CD4-positive, alpha-beta memory T cell (primary cell): ENCODE measurements at regions not wholly inside any gene's neighbourhood (a gene's known extent, or its start where the extent isn't known, plus 50 kb on each side); places are given as distances from the start of the nearest gene placed in this dataset.

Experiments
- CTCF ChIA-PET: fragments of 350-600 bp; sonication (Branson Sonifier 250); formaldehyde crosslinking; loops from one replicate; lab custom pipeline; 2021; ENCODE audit warnings: inconsistent platforms; ENCODE audit not compliant: partially characterized antibody; lab: Charles Lee
- POLR2A ChIA-PET: fragments of 350-600 bp; sonication (Branson Sonifier 250); formaldehyde crosslinking; loops from one replicate; lab custom pipeline; 2021; ENCODE audit not compliant: partially characterized antibody; lab: Charles Lee
- DNase-seq, 5 donors: peaks; one replicate each; pipeline versions ENCODE4 v3.0.0 to v3.0.0-alpha.2; 2020 to 2022; ENCODE audit warnings: mixed read lengths in 1 of 5
- H3K27ac ChIP-seq: one replicate; pipeline ENCODE4 v1.7.0; 2013; ENCODE audit warnings: low read depth, low read length
- H3K27me3 ChIP-seq: 2 replicates; pipeline ENCODE4 v1.7.0; 2013; ENCODE audit warnings: mild to moderate bottlenecking, low read length, moderate library complexity; ENCODE audit not compliant: insufficient read depth
- H3K36me3 ChIP-seq: 2 replicates; pipeline ENCODE4 v1.7.0; 2013; ENCODE audit warnings: mild to moderate bottlenecking, low read length, moderate library complexity; ENCODE audit not compliant: insufficient read depth
- H3K4me1 ChIP-seq: 2 replicates; pipeline ENCODE4 v1.7.0; 2013; ENCODE audit warnings: mild to moderate bottlenecking, low read length, moderate library complexity; ENCODE audit not compliant: insufficient read depth
- H3K4me3 ChIP-seq, 2 donors: one replicate each; pipeline ENCODE4 v1.7.0; 2013; ENCODE audit warnings: low read length in 2 of 2, mild to moderate bottlenecking in 1 of 2
- H3K9me3 ChIP-seq, 2 donors: one replicate each; pipeline ENCODE4 v1.7.0; 2013; ENCODE audit warnings: low read length in 2 of 2, control low read depth in 1 of 2; ENCODE audit not compliant: control insufficient read depth in 1 of 2
- H3K27ac Mint-ChIP-seq, 7 donors: one replicate each; pipeline ENCODE4 v1.8.0; 2020 to 2021; ENCODE audit warnings: mixed read lengths in 7 of 7, mild to moderate bottlenecking in 6 of 7, inconsistent platforms in 3 of 7, moderate library complexity in 3 of 7
- H3K27me3 Mint-ChIP-seq, 2 donors: one replicate each; pipeline ENCODE4 v1.8.0; 2020 to 2021; ENCODE audit warnings: mixed read lengths in 2 of 2
- H3K36me3 Mint-ChIP-seq, 2 donors: one replicate each; pipeline ENCODE4 v1.8.0; 2020 to 2021; ENCODE audit warnings: mixed read lengths in 2 of 2, inconsistent platforms in 1 of 2, mild to moderate bottlenecking in 1 of 2
- H3K4me1 Mint-ChIP-seq, 4 donors: one replicate each; pipeline ENCODE4 v1.8.0; 2020 to 2021; ENCODE audit warnings: mixed read lengths in 4 of 4, mild to moderate bottlenecking in 1 of 4
- H3K4me3 Mint-ChIP-seq, 8 donors: one replicate each; pipeline ENCODE4 v1.8.0; 2020 to 2021; ENCODE audit warnings: mixed read lengths in 8 of 8, mild to moderate bottlenecking in 7 of 8, moderate library complexity in 6 of 8, inconsistent platforms in 3 of 8
- H3K9me3 Mint-ChIP-seq, 8 donors: one replicate each; pipeline ENCODE4 v1.8.0; 2020 to 2021; ENCODE audit warnings: mixed read lengths in 8 of 8, mild to moderate bottlenecking in 5 of 8, inconsistent platforms in 3 of 8, moderate library complexity in 1 of 8
- intact Hi-C: fragments of 100-400 bp; cut with micrococcal nuclease; formaldehyde crosslinking; loops from one replicate; pipeline ENCODE4 v1.15.1; 2023

- Histone ChIP-seq H3K27ac (no peak overlapping the region), H3K27me3 (no peaks in the 10 kb centered on the region), H3K9me3 (no peaks in the 10 kb centered on the region), H3K4me1 (no peaks in the 10 kb centered on the region), H3K4me3 (no peak overlapping the region), H3K36me3 (no peaks in the 10 kb centered on the region)
- H3K9me3 Mint-ChIP-seq, result peaks cover 0 to 2% (median 0%) of the 10 kb centered on the region in 8 donors
- H3K27me3 Mint-ChIP-seq, result peaks cover 9 to 10% of the 10 kb centered on the region in 2 donors
- intact Hi-C loops, result no loop called here
- POLR2A ChIA-PET, result no interaction called here
- H3K27ac Mint-ChIP-seq, result no peak overlapping the region
- no peak for DNase-seq
- no peak overlapping the region for H3K4me3 Mint-ChIP-seq
- no peaks in the 10 kb centered on the region for H3K4me1 Mint-ChIP-seq
- CTCF ChIA-PET, result no interaction called here
- H3K36me3 Mint-ChIP-seq, result no peaks in the 10 kb centered on the region
Observed at GRCh38 chr15:98447069-98447468, 201.3 kb upstream of the IGF1R start.

GRCh38 chr15:98451236-98451635, 197.1 kb upstream of the IGF1R start:
- no peak for DNase-seq
- Mint-ChIP-seq H3K27me3 (peaks cover 3 to 6% of the 10 kb centered on the region in 2 donors), H3K27ac (no peak overlapping the region)

DNA sequence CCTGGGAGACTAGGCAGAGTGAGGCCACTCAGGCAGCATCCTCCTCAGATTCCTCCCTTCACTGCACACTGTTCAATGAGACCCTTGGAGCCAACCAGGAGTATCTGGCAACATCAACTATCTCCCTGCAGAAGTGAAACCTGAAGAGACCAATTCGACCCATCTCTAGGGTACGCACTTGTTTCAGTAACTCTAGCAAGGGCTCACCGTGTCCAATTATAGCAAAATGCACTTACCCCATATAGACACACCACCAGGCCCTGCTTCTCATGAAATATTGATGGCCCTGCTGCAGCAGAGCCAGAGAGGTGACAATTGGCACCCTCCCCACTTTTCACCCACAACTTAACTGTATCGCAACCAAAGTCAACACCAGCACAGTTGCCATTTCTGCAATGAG, 196.1 kb upstream of the IGF1R start:
- H3K4me1 ChIP-seq, result no peaks in the 10 kb centered on the region
- H3K27ac Mint-ChIP-seq, result no peak overlapping the region
- intact Hi-C loops, result no loop called here

More at GRCh38 chr15:98451236-98451635, 197.1 kb upstream of the IGF1R start:
- ChIA-PET POLR2A (no interaction called here), CTCF (interaction anchor here (0.8 to 1.0 kb wide), 2 partner anchors 140 to 625 kb away, joined by 3 read pairs; no protein-coding TSS in a partner anchor)
- H3K27me3 ChIP-seq, result no peaks in the 10 kb centered on the region
- intact Hi-C loops, result no loop called here
- H3K36me3 ChIP-seq, result no peaks in the 10 kb centered on the region
- H3K27ac ChIP-seq, result no peak overlapping the region
- Mint-ChIP-seq H3K4me1 (no peaks in the 10 kb centered on the region), H3K36me3 (no peaks in the 10 kb centered on the region), H3K9me3 (no peaks in the 10 kb centered on the region), H3K4me3 (no peak overlapping the region)
- no peaks in the 10 kb centered on the region for H3K4me1 ChIP-seq
- H3K4me3 ChIP-seq, result no peak overlapping the region
- H3K9me3 ChIP-seq, result no peaks in the 10 kb centered on the region

DNA sequence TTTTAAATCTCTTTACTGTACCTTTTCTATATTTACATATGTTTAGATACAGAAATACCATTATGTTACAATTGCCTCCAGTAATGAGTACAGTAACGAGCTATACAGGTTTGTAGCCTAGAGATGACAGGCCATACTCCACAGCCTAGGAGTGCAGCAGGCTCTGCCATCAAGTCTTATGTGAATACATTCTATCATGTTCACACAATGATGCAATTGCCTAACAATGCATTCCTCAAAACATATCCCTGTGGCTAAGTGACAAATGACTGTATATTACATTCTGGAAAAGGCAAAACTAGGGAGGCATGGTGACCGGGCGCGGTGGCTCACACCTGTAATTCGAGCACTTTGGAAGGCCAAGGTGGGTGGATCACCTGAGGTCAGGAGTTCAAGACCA, 192.4 kb upstream of the IGF1R start:
- POLR2A ChIA-PET, result no interaction called here

More for the DNA sequence above, 196.1 kb upstream of the IGF1R start:
- H3K36me3 Mint-ChIP-seq, result no peaks in the 10 kb centered on the region
- ChIA-PET CTCF (no interaction called here), POLR2A (no interaction called here)
- H3K36me3 ChIP-seq, result no peaks in the 10 kb centered on the region
- H3K9me3 ChIP-seq, result no peaks in the 10 kb centered on the region
- peaks cover 3 to 5% of the 10 kb centered on the region in 2 donors for H3K27me3 Mint-ChIP-seq
- H3K4me1 Mint-ChIP-seq, result no peaks in the 10 kb centered on the region
- no peak overlapping the region for H3K27ac ChIP-seq
- no peaks in the 10 kb centered on the region for H3K9me3 Mint-ChIP-seq
- no peak overlapping the region for H3K4me3 ChIP-seq
- no peak overlapping the region for H3K4me3 Mint-ChIP-seq
- DNase-seq, result no peak
- no peaks in the 10 kb centered on the region for H3K27me3 ChIP-seq

GRCh38 chr15:98476559-98476958, 171.8 kb upstream of the IGF1R start:
- Mint-ChIP-seq H3K27me3 (peaks cover 2 to 4% of the 10 kb centered on the region in 2 donors), H3K36me3 (peaks cover 0 to 2% of the 10 kb centered on the region in 2 donors), H3K27ac (no peak overlapping the region), H3K9me3 (peaks cover 0 to 38% (median 24%) of the 10 kb centered on the region in 8 donors), H3K4me3 (no peak overlapping the region), H3K4me1 (no peaks in the 10 kb centered on the region)
- H3K27ac ChIP-seq, result no peak overlapping the region
- no peaks in the 10 kb centered on the region for H3K4me1 ChIP-seq
- no peak for DNase-seq
- H3K9me3 ChIP-seq, result no peaks in the 10 kb centered on the region
- H3K27me3 ChIP-seq, result no peaks in the 10 kb centered on the region
- ChIA-PET CTCF (no interaction called here), POLR2A (no interaction called here)
- intact Hi-C loops, result no loop called here
- no peak overlapping the region for H3K4me3 ChIP-seq
- H3K36me3 ChIP-seq, result no peaks in the 10 kb centered on the region

More for the DNA sequence above, 192.4 kb upstream of the IGF1R start:
- Mint-ChIP-seq H3K27me3 (peaks cover 5 to 8% of the 10 kb centered on the region in 2 donors), H3K27ac (no peak overlapping the region), H3K36me3 (no peaks in the 10 kb centered on the region), H3K4me1 (no peaks in the 10 kb centered on the region), H3K4me3 (no peak overlapping the region), H3K9me3 (peaks cover 0 to 2% (median 0%) of the 10 kb centered on the region in 8 donors)
- Histone ChIP-seq H3K27ac (no peak overlapping the region), H3K4me1 (no peaks in the 10 kb centered on the region), H3K36me3 (no peaks in the 10 kb centered on the region), H3K9me3 (no peaks in the 10 kb centered on the region), H3K27me3 (no peaks in the 10 kb centered on the region), H3K4me3 (no peak overlapping the region)
- no peak for DNase-seq
- CTCF ChIA-PET, result interaction anchor here (1.0 kb wide), 1 partner anchor 13 kb away, joined by 4 read pairs; no protein-coding TSS in a partner anchor
- intact Hi-C loops, result no loop called here

- no peak for DNase-seq
- Histone ChIP-seq H3K4me3 (no peak overlapping the region), H3K4me1 (no peaks in the 10 kb centered on the region), H3K27me3 (no peaks in the 10 kb centered on the region), H3K36me3 (no peaks in the 10 kb centered on the region), H3K27ac (no peak overlapping the region), H3K9me3 (no peaks in the 10 kb centered on the region)
- ChIA-PET POLR2A (no interaction called here), CTCF (no interaction called here)
- H3K36me3 Mint-ChIP-seq, result no peaks in the 10 kb centered on the region
- intact Hi-C loops, result no loop called here
- H3K27me3 Mint-ChIP-seq, result peaks cover 0 to 7% of the 10 kb centered on the region in 2 donors
- H3K9me3 Mint-ChIP-seq, result peaks cover 0 to 38% (median 17%) of the 10 kb centered on the region in 8 donors
- H3K4me3 Mint-ChIP-seq, result no peak overlapping the region
- H3K27ac Mint-ChIP-seq, result no peak overlapping the region
- H3K4me1 Mint-ChIP-seq, result no peaks in the 10 kb centered on the region
Observed at GRCh38 chr15:98480844-98481243, 167.5 kb upstream of the IGF1R start.

GRCh38 chr15:98483575-98484130, 164.7 kb upstream of the IGF1R start:
- no peaks in the 10 kb centered on the region for H3K9me3 ChIP-seq
- Mint-ChIP-seq H3K9me3 (peaks cover 0 to 21% (median 4%) of the 10 kb centered on the region in 8 donors), H3K27me3 (peaks cover 0 to 5% of the 10 kb centered on the region in 2 donors), H3K4me3 (no peak overlapping the region), H3K4me1 (no peaks in the 10 kb centered on the region), H3K27ac (no peak overlapping the region), H3K36me3 (no peaks in the 10 kb centered on the region)
- no peaks in the 10 kb centered on the region for H3K36me3 ChIP-seq
- no peaks in the 10 kb centered on the region for H3K27me3 ChIP-seq
- DNase-seq, result no peak
- H3K4me1 ChIP-seq, result no peaks in the 10 kb centered on the region
- POLR2A ChIA-PET, result no interaction called here
- H3K4me3 ChIP-seq, result no peak overlapping the region
- intact Hi-C loops, result no loop called here
- no peak overlapping the region for H3K27ac ChIP-seq
- CTCF ChIA-PET, result no interaction called here
